SK-N-SH (cell line): ENCODE measurements at regions not wholly inside any gene's neighbourhood (a gene's known extent, or its start where the extent isn't known, plus 50 kb on each side); places are given as distances from the start of the nearest gene placed in this dataset.

ENCODE experiments used
- CTCF ChIA-PET: fragments of 300-600, 350-600 bp; formaldehyde crosslinking; extraction: SDS; loops from one replicate; lab custom pipeline; 2021; lab: Yijun Ruan, JAX
- POLR2A ChIA-PET: fragments of 350-600 bp; sonication (Branson Sonifier 250); formaldehyde crosslinking; extraction: SDS; loops from one replicate; lab custom pipeline; 2020; ENCODE audit warnings: antibody characterized with exemption, inconsistent platforms; lab: Yijun Ruan, JAX
- DNase-seq: peaks from one replicate; pipeline ENCODE4 v3.0.0; 2012
- H2AFZ ChIP-seq: fragments of 200-600 bp; sonication (generic); 2 replicates; pipeline ENCODE4 v1.8.1; 2016; ENCODE audit warnings: antibody characterized with exemption, mild to moderate bottlenecking, low read depth
- H3F3A ChIP-seq: fragments of 200-600 bp; sonication (generic); replicated peaks from 2 replicates; pipeline ENCODE3; 2016; ENCODE audit warnings: antibody characterized with exemption, mild to moderate bottlenecking; ENCODE audit not compliant: insufficient read depth
- H3K27ac ChIP-seq, 2 experiments: fragments of 200-500 bp in 1 of 2; fragments of 200-600 bp in 1 of 2; sonication (Bioruptor generic) in 1 of 2; sonication (generic), shearing (Covaris generic) in 1 of 2; 2 replicates each; pipeline versions ENCODE4 v1.5.1 to v1.6.1; 2014 to 2016; ENCODE audit warnings: low read depth in 2 of 2, inconsistent platforms in 1 of 2, low read length in 1 of 2, mild to moderate bottlenecking in 1 of 2, mixed read lengths in 1 of 2
- H3K27me3 ChIP-seq: fragments of 200-600 bp; sonication (generic), shearing (Covaris generic); 2 replicates; pipeline ENCODE4 v1.6.1; 2016; ENCODE audit warnings: mixed run types; ENCODE audit not compliant: insufficient read depth
- H3K36me3 ChIP-seq, 2 experiments: fragments of 200-500 bp in 1 of 2; fragments of 200-600 bp in 1 of 2; sonication (Bioruptor generic) in 1 of 2; sonication (generic) in 1 of 2; replicated peaks in 1 of 2; 2 replicates each; pipeline versions ENCODE3 to v1.5.1; 2014 to 2016; ENCODE audit warnings: low read length in 1 of 2, mild to moderate bottlenecking in 1 of 2; ENCODE audit not compliant: insufficient read depth in 2 of 2, control insufficient read depth in 1 of 2
- H3K4me1 ChIP-seq, 2 experiments: fragments of 200-500 bp in 1 of 2; fragments of 200-600 bp in 1 of 2; sonication (Bioruptor generic) in 1 of 2; sonication (generic), shearing (Covaris generic) in 1 of 2; 2 replicates each; pipeline versions ENCODE4 v1.5.1 to v1.6.1; 2014 to 2016; ENCODE audit warnings: low read depth in 1 of 2, low read length in 1 of 2, mixed run types in 1 of 2; ENCODE audit not compliant: insufficient read depth in 2 of 2, control insufficient read depth in 1 of 2
- H3K4me2 ChIP-seq: fragments of 200-600 bp; sonication (generic), shearing (Covaris generic); 2 replicates; pipeline ENCODE4 v1.6.1; 2017; ENCODE audit warnings: mixed run types
- H3K4me3 ChIP-seq, 2 experiments: fragments of 200-500 bp in 1 of 2; fragments of 200-600 bp in 1 of 2; sonication (Bioruptor generic) in 1 of 2; sonication (generic), shearing (Covaris generic) in 1 of 2; 2 replicates each; pipeline versions ENCODE4 v1.5.1 to v1.8.1; 2014 to 2016; ENCODE audit warnings: low read depth in 2 of 2, inconsistent platforms in 1 of 2, low read length in 1 of 2, mild to moderate bottlenecking in 1 of 2, mixed read lengths in 1 of 2, moderate library complexity in 1 of 2
- H3K79me2 ChIP-seq: fragments of 200-600 bp; sonication (generic); 2 replicates; pipeline ENCODE4 v1.8.1; 2017; ENCODE audit warnings: mild to moderate bottlenecking; ENCODE audit not compliant: insufficient read depth
- H3K9ac ChIP-seq: fragments of 200-600 bp; sonication (generic); 2 replicates; pipeline ENCODE4 v1.6.1; 2017; ENCODE audit warnings: mixed run types
- H3K9me2 ChIP-seq: fragments of 200-600 bp; sonication (generic); 2 replicates; pipeline ENCODE4 v1.6.1; 2017; ENCODE audit warnings: mixed run types
- H3K9me3 ChIP-seq: fragments of 200-600 bp; sonication (generic); 2 replicates; pipeline ENCODE4 v1.6.1; 2017; ENCODE audit warnings: mixed run types, mild to moderate bottlenecking, moderate library complexity
- H4K20me1 ChIP-seq: fragments of 200-600 bp; sonication (generic); 2 replicates; pipeline ENCODE4 v1.6.1; 2017; ENCODE audit warnings: mild to moderate bottlenecking, mixed run types; ENCODE audit not compliant: insufficient read depth
- CHD2 ChIP-seq: fragments of 150-350 bp; IDR thresholded peaks from 2 replicates; pipeline ENCODE4 v1.6.1; 2018; ENCODE audit warnings: low read length; ENCODE audit not compliant: partially characterized antibody
- EP300 ChIP-seq, 2 experiments: IDR thresholded peaks; 2 replicates each; pipeline versions ENCODE4 v1.4.0 to v1.6.1; 2012; ENCODE audit warnings: borderline replicate concordance in 1 of 2, low read depth in 1 of 2, low read length in 1 of 2
- FOSL2 ChIP-seq: IDR thresholded peaks from 2 replicates; pipeline ENCODE4 v1.4.0; 2012; ENCODE audit warnings: low read depth, mild to moderate bottlenecking, moderate library complexity, borderline replicate concordance
- GATA2 ChIP-seq: sonication (generic); formaldehyde crosslinking; IDR thresholded peaks from 2 replicates; pipeline ENCODE4 v1.5.0; 2020; ENCODE audit warnings: mild to moderate bottlenecking, missing genetic modification reagents
- JUND ChIP-seq: IDR thresholded peaks from 2 replicates; pipeline ENCODE4 v1.4.0; 2012
- MAX ChIP-seq: IDR thresholded peaks from 2 replicates; pipeline ENCODE4 v1.4.0; 2012; ENCODE audit warnings: low read depth
- MEF2A ChIP-seq: IDR thresholded peaks from 2 replicates; pipeline ENCODE4 v1.4.0; 2012; ENCODE audit warnings: low read depth, borderline replicate concordance
- MXI1 ChIP-seq: IDR thresholded peaks from 2 replicates; pipeline ENCODE4 v1.6.1; 2012; ENCODE audit warnings: mild to moderate bottlenecking, low read depth, low read length, improper control_type of control experiment
- NFIC ChIP-seq: IDR thresholded peaks from 2 replicates; pipeline ENCODE4 v1.4.0; 2012; ENCODE audit warnings: borderline replicate concordance
- NRF1 ChIP-seq: IDR thresholded peaks from 2 replicates; pipeline ENCODE4 v1.6.1; 2012; ENCODE audit warnings: low read depth, mild to moderate bottlenecking, low read length
- PBX3 ChIP-seq: IDR thresholded peaks from 2 replicates; pipeline ENCODE4; 2012
- RFX5 ChIP-seq: IDR thresholded peaks from 2 replicates; pipeline ENCODE4 v1.6.1; 2012; ENCODE audit warnings: mild to moderate bottlenecking, improper control_type of control experiment, low read length
- RXRA ChIP-seq: IDR thresholded peaks from 2 replicates; pipeline ENCODE4 v1.4.0; 2012; ENCODE audit warnings: low read depth, mild to moderate bottlenecking, borderline replicate concordance
- SIN3A ChIP-seq: IDR thresholded peaks from 2 replicates; pipeline ENCODE4 v1.6.1; 2012; ENCODE audit warnings: low read depth, mild to moderate bottlenecking, low read length, moderate library complexity, borderline replicate concordance
- SMC3 ChIP-seq: IDR thresholded peaks from 2 replicates; pipeline ENCODE4 v1.6.1; 2012; ENCODE audit warnings: low read depth, low read length, improper control_type of control experiment
- TCF12 ChIP-seq: IDR thresholded peaks from 2 replicates; pipeline ENCODE4 v1.4.0; 2012
- YY1 ChIP-seq: IDR thresholded peaks from 2 replicates; pipeline ENCODE4 v1.4.0; 2012; ENCODE audit warnings: low read depth, mild to moderate bottlenecking
- WGBS: methylation state at CpG from one replicate; pipeline ENCODE4 v1.1.6; 2017; ENCODE audit warnings: low lambda C conversion rate; 5-methylcytosine and 5-hydroxymethylcytosine counted together
- TF ChIP-seq, protein P1 (sequence below): IDR thresholded peaks from 2 replicates; pipeline ENCODE4 v1.4.0; 2012; ENCODE audit warnings: low read depth, borderline replicate concordance

DNA sequence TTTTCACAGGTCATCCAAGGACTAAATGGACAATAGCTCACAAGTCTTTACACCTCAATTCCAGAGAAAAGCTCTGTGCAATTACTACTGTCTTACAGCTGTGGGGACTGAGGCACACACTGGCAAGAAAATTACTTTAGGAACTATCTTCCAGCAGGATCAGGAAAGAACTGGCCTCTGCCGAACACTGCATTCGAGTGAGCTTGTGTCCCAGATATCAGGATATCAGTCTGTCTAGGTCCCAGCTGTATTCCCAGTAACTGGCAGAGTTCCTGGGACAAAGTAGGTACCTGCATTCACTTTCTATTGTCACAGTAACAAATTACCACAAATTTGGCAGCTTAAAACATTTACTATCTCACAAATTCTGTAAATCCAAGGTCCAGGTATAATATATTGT is 183.7 kb downstream of the IRS1 start:
- ChIA-PET CTCF (interaction anchor here (0.7 to 1.1 kb wide), 2 partner anchors 11 to 15 kb away, joined by 3 read pairs; no protein-coding TSS in a partner anchor), POLR2A (no interaction called here)
- Histone ChIP-seq H3K9me2 (no peaks in the 10 kb centered on the region), H2AFZ (no peak overlapping the region), H3K36me3 (no peaks in the 10 kb centered on the region), H3K79me2 (no peaks in the 10 kb centered on the region), H4K20me1 (no peaks in the 10 kb centered on the region), H3K4me3 (no peak overlapping the region), H3K27ac (peak overlapping the region in 1 of 2 experiments; percentile 60; a peak in 1 of 4 replicates), H3K4me1 (peaks cover 0 to 20% of the 10 kb centered on the region in 2 experiments; a peak in 3 of 4 replicates), H3F3A (peaks cover 17% of the 10 kb centered on the region), H3K4me2 (no peak overlapping the region), H3K9ac (no peak overlapping the region), H3K27me3 (no peaks in the 10 kb centered on the region), H3K9me3 (no peaks in the 10 kb centered on the region)
- TF ChIP-seq, protein P1, sequence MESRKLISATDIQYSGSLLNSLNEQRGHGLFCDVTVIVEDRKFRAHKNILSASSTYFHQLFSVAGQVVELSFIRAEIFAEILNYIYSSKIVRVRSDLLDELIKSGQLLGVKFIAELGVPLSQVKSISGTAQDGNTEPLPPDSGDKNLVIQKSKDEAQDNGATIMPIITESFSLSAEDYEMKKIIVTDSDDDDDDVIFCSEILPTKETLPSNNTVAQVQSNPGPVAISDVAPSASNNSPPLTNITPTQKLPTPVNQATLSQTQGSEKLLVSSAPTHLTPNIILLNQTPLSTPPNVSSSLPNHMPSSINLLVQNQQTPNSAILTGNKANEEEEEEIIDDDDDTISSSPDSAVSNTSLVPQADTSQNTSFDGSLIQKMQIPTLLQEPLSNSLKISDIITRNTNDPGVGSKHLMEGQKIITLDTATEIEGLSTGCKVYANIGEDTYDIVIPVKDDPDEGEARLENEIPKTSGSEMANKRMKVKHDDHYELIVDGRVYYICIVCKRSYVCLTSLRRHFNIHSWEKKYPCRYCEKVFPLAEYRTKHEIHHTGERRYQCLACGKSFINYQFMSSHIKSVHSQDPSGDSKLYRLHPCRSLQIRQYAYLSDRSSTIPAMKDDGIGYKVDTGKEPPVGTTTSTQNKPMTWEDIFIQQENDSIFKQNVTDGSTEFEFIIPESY, result no peak
- TF ChIP-seq SIN3A (no peak), RFX5 (no peak), EP300 (IDR thresholded peaks at IDR 0.05; ENCODE audit: borderline replicate concordance in 1 of 2, low read depth in 1 of 2, low read length in 1 of 2) (no peak), MXI1 (no peak), SMC3 (no peak), RXRA (no peak), YY1 (no peak), CHD2 (no peak), FOSL2 (no peak)
- 94% methylated on average over 2 of the region's 2 CpGs for WGBS
- DNase-seq, result no peak

GRCh38 chr2:226611944-226612318 is 187.7 kb downstream of the IRS1 start:
- Histone ChIP-seq H3K9me2 (no peaks in the 10 kb centered on the region), H2AFZ (no peak overlapping the region), H3K4me2 (peak overlapping the region; percentile 43), H3F3A (peaks cover 26% of the 10 kb centered on the region), H3K79me2 (no peaks in the 10 kb centered on the region), H3K9ac (no peak overlapping the region; the same call in 1 of the 2 replicates), H4K20me1 (no peaks in the 10 kb centered on the region), H3K4me3 (no peak overlapping the region; a peak in 1 of 4 replicates), H3K4me1 (peaks cover 0 to 13% of the 10 kb centered on the region in 2 experiments; a peak in 3 of 4 replicates), H3K27me3 (no peaks in the 10 kb centered on the region), H3K27ac (peak overlapping the region in 1 of 2 experiments; percentile 72; a peak in 2 of 4 replicates), H3K9me3 (no peaks in the 10 kb centered on the region), H3K36me3 (no peaks in the 10 kb centered on the region)
- WGBS, result 20% methylated on average over 3 of the region's 3 CpGs
- no peak for TF ChIP-seq GATA2 (CRISPR knock-in tag)
- TF ChIP-seq EP300 (IDR thresholded peaks at IDR 0.05; ENCODE audit: borderline replicate concordance in 1 of 2, low read depth in 1 of 2, low read length in 1 of 2), result peak in 1 of 2 experiments; percentile 59; a peak in 1 of 4 replicates
- TF ChIP-seq MAX, result no peak
- peak; percentile 55 for TF ChIP-seq NFIC
- TF ChIP-seq JUND, result peak; percentile 49
- peak; percentile 48; the same call in 1 of the 2 replicates for TF ChIP-seq TCF12
- TF ChIP-seq MEF2A, result peak; percentile 22; the same call in 1 of the 2 replicates
- TF ChIP-seq NRF1, result no peak
- TF ChIP-seq PBX3, result peak; percentile 52; the same call in 1 of the 2 replicates
- TF ChIP-seq FOSL2, result peak; percentile 73
- POLR2A ChIA-PET, result no interaction called here
- CTCF ChIA-PET, result interaction anchor here (1.5 kb wide), 1 partner anchor 11 kb away, joined by 3 read pairs; no protein-coding TSS in a partner anchor
- DNase-seq, result no peak
